GM23248 (cell line): ENCODE measurements at regions not wholly inside any gene's neighbourhood (a gene's known extent, or its start where the extent isn't known, plus 50 kb on each side); places are given as distances from the start of the nearest gene placed in this dataset.
A peak's percentile ranks its signal among the peaks of the same experiment; 100 is the strongest.

Experiments used
- DNase-seq: peaks from one replicate; pipeline ENCODE4 v3.0.0-alpha.2; 2015
- H2AFZ ChIP-seq: fragments of 200-600 bp; sonication (generic); 2 replicates; pipeline ENCODE4 v1.6.1; 2016; ENCODE audit warnings: antibody characterized with exemption
- H3F3A ChIP-seq: fragments of 200-600 bp; sonication (generic); 2 replicates; pipeline ENCODE4 v1.6.1; 2016; ENCODE audit warnings: mild to moderate bottlenecking, antibody characterized with exemption, mixed run types; ENCODE audit not compliant: insufficient read depth
- H3K27ac ChIP-seq: fragments of 200-600 bp; sonication (generic); 2 replicates; pipeline ENCODE4 v1.5.1; 2016; ENCODE audit warnings: mild to moderate bottlenecking
- H3K27me3 ChIP-seq: fragments of 200-600 bp; sonication (generic); replicated peaks from 2 replicates; pipeline ENCODE4 v1.6.1; 2016; ENCODE audit warnings: mild to moderate bottlenecking; ENCODE audit not compliant: insufficient read depth
- H3K36me3 ChIP-seq: fragments of 200-600 bp; sonication (generic); 2 replicates; pipeline ENCODE4 v1.6.1; 2016; ENCODE audit warnings: low read depth, mild to moderate bottlenecking
- H3K4me1 ChIP-seq: fragments of 200-600 bp; sonication (generic); 2 replicates; pipeline ENCODE4 v1.6.1; 2016; ENCODE audit warnings: mild to moderate bottlenecking; ENCODE audit not compliant: insufficient read depth
- H3K4me2 ChIP-seq: fragments of 200-600 bp; sonication (generic); one replicate; pipeline ENCODE4 v1.6.1; 2016; ENCODE audit warnings: mild to moderate bottlenecking; ENCODE audit not compliant: unreplicated experiment
- H3K4me3 ChIP-seq: fragments of 200-600 bp; sonication (generic); 2 replicates; pipeline ENCODE4 v1.5.1; 2016; ENCODE audit warnings: mild to moderate bottlenecking
- H3K79me2 ChIP-seq: fragments of 200-600 bp; sonication (generic); 2 replicates; pipeline ENCODE4 v1.6.1; 2016; ENCODE audit warnings: mild to moderate bottlenecking; ENCODE audit not compliant: insufficient read depth
- H3K9ac ChIP-seq: fragments of 200-600 bp; sonication (generic); 2 replicates; pipeline ENCODE4 v1.6.1; 2016; ENCODE audit warnings: mild to moderate bottlenecking
- H3K9me2 ChIP-seq: fragments of 200-600 bp; sonication (generic); 2 replicates; pipeline ENCODE4 v1.6.1; 2016; ENCODE audit warnings: mixed run types, mild to moderate bottlenecking, moderate library complexity; ENCODE audit not compliant: insufficient read depth
- H3K9me3 ChIP-seq: fragments of 200-600 bp; sonication (generic); one replicate; pipeline ENCODE4 v1.6.1; 2017; ENCODE audit warnings: low read depth
- H4K20me1 ChIP-seq: fragments of 200-600 bp; sonication (generic); 2 replicates; pipeline ENCODE4 v1.6.0; 2016; ENCODE audit not compliant: insufficient read depth
- EZH2 ChIP-seq: fragments of 200-600 bp; sonication (generic); IDR thresholded peaks from 2 replicates; pipeline ENCODE4 v1.6.1; 2018; ENCODE audit warnings: antibody characterized with exemption, mild to moderate bottlenecking; ENCODE audit not compliant: insufficient read depth, poor library complexity, severe bottlenecking
- EZH2phosphoT487 ChIP-seq: fragments of 200-600 bp; sonication (generic); IDR thresholded peaks from 2 replicates; pipeline ENCODE4 v1.6.1; 2018; ENCODE audit warnings: antibody characterized with exemption, moderate library complexity, mild to moderate bottlenecking, low read depth; ENCODE audit not compliant: insufficient read depth
- WGBS, 2 experiments: methylation state at CpG; one replicate each; pipeline ENCODE4 v1.1.6; 2015 to 2017; ENCODE audit warnings: low lambda C conversion rate in 2 of 2, low coverage in 1 of 2; ENCODE audit errors: missing lambda C conversion rate in 2 of 2; 5-methylcytosine and 5-hydroxymethylcytosine counted together
- in situ Hi-C: fragments of 300-500 bp; cut with MboI; formaldehyde crosslinking; loops from 2 replicates; pipeline ENCODE4 v1.15.0; 2020

DNA sequence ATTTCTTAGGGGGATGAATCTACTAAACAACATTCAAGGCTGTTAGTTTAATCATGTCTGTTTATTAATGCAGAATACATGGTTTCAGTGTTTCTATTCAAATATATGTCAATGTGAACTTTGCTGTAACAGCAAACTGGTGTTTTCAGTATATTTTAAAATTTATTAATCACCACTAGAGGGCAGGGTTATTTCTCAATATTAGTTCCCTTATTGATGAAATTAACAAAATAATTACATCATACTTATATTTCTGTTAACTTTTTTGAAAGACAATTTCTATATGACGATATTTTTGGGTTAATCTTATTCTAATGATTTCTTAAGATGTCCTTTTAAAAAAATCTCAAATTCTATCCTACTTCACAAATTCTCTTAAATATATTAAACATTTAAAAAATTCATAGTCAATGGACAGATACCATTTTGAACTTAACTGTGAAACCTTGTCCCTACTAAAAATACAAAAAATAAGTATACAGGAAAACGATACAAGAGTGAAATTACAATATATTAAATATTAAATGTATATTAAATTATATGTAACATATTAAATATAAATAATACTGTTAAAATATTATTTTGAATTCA lies 1034.1 kb upstream of the PRMT6 start:
- no peaks in the 10 kb centered on the region for H3K4me1 ChIP-seq
- in situ Hi-C loops = no loop called here
- H3K27me3 ChIP-seq = no peaks in the 10 kb centered on the region
- H4K20me1 ChIP-seq = no peaks in the 10 kb centered on the region
- H3K27ac ChIP-seq = no peak overlapping the region
- no peaks in the 10 kb centered on the region for H3F3A ChIP-seq
- H3K4me3 ChIP-seq = no peak overlapping the region
- no peaks in the 10 kb centered on the region for H3K79me2 ChIP-seq
- H3K4me2 ChIP-seq = no peak overlapping the region
- H3K9me2 ChIP-seq = no peaks in the 10 kb centered on the region
- DNase-seq = peak; percentile 26
- no peaks in the 10 kb centered on the region for H3K36me3 ChIP-seq
- H2AFZ ChIP-seq = no peak overlapping the region; the same call in 1 of the 2 replicates
- no peaks in the 10 kb centered on the region for H3K9me3 ChIP-seq
- TF ChIP-seq EZH2 (no peak), EZH2phosphoT487 (no peak)
- H3K9ac ChIP-seq = no peak overlapping the region
- WGBS, 2 experiments = 1 to 2% methylated on average over 2 of the region's 2 CpGs

DNA sequence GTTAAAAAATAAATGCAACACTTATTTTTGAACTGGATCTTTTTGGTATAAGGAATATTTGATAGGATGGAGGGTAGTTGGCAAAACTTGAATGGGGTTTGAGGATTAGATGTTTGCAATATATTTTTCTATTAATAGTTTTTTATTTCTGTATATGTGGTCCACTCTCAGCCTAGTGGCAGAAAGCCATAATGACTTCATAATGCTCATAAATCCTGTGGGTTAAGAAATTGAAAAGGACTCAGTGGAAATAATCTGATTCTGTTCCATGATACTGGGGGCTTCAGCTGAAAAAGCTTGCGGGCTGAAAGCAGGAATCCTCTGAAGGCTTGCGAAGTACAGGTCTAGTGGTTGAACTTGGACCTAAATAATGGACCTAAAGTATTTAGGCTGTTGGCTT lies 1028.6 kb upstream of the PRMT6 start:
- DNase-seq = no peak
- H3K9ac ChIP-seq = no peak overlapping the region
- no peaks in the 10 kb centered on the region for H3F3A ChIP-seq
- no peaks in the 10 kb centered on the region for H3K27me3 ChIP-seq
- no peak overlapping the region for H3K4me3 ChIP-seq
- no peak overlapping the region for H2AFZ ChIP-seq
- H3K27ac ChIP-seq = no peak overlapping the region
- H3K9me2 ChIP-seq = no peaks in the 10 kb centered on the region
- H3K79me2 ChIP-seq = no peaks in the 10 kb centered on the region
- in situ Hi-C loops = no loop called here
- no peaks in the 10 kb centered on the region for H4K20me1 ChIP-seq
- no peak overlapping the region for H3K4me2 ChIP-seq
- WGBS, 2 experiments = 40 to 55% methylated on average over 2 of the region's 2 CpGs
- TF ChIP-seq EZH2phosphoT487 = no peak
- TF ChIP-seq EZH2 = no peak
- no peaks in the 10 kb centered on the region for H3K4me1 ChIP-seq
- H3K9me3 ChIP-seq = no peaks in the 10 kb centered on the region
- H3K36me3 ChIP-seq = no peaks in the 10 kb centered on the region

DNA sequence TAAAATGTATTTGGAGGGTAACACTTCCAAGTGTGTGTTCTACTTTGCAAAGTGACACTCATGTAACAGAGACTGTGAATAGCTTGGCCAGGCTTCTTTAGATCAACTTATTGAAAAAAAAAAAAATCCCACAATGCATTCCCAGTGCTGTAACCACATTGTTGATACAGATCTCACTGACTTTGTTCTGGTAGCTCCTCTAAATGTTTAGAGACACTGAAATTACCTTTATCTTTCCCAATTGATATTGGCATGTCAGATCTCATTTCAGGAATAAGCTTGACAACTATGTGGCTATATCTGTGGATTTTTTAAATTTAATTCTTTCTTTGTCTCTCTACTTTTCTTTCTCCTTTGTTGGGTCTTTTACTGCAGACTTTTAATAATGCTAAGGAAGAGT lies 1018.9 kb upstream of the PRMT6 start:
- H3K27ac ChIP-seq = no peak overlapping the region
- no peaks in the 10 kb centered on the region for H3K9me2 ChIP-seq
- no peaks in the 10 kb centered on the region for H3K4me1 ChIP-seq
- no peak for TF ChIP-seq EZH2
- no peak for TF ChIP-seq EZH2phosphoT487
- no peaks in the 10 kb centered on the region for H3K9me3 ChIP-seq
- no peaks in the 10 kb centered on the region for H4K20me1 ChIP-seq
- in situ Hi-C loops = no loop called here
- no peak overlapping the region for H2AFZ ChIP-seq
- no peaks in the 10 kb centered on the region for H3K79me2 ChIP-seq
- no peak overlapping the region for H3K4me2 ChIP-seq
- no peaks in the 10 kb centered on the region for H3K27me3 ChIP-seq
- no peak for DNase-seq
- H3K4me3 ChIP-seq = no peak overlapping the region
- H3F3A ChIP-seq = no peaks in the 10 kb centered on the region
- H3K36me3 ChIP-seq = no peaks in the 10 kb centered on the region
- H3K9ac ChIP-seq = no peak overlapping the region

DNA sequence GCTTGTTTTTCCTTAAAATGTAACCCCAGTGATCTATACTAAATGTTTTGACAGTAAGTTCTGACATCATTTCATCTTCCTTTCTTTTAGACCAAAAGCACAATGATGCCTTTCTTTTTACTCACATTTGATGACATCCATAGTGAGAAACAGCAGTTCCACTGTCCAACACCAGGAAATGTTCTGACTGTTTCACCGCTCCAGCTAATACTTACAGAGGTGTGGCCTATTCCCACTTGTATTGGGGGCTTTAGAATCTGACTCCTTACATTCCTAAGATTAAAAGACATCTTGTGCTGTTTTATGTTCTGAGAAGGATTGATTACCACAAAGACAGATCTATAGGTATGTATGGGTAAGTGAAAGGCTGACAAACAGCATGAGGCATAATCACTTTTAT lies 1018.2 kb upstream of the PRMT6 start:
- H3K79me2 ChIP-seq = no peaks in the 10 kb centered on the region
- H3K9me2 ChIP-seq = no peaks in the 10 kb centered on the region
- no peaks in the 10 kb centered on the region for H3K36me3 ChIP-seq
- no peaks in the 10 kb centered on the region for H3K4me1 ChIP-seq
- 44 to 47% methylated on average over 1 of the region's 1 CpG for WGBS, 2 experiments
- H3K9ac ChIP-seq = no peak overlapping the region
- H3K9me3 ChIP-seq = no peaks in the 10 kb centered on the region
- TF ChIP-seq EZH2phosphoT487 = no peak
- no peak for TF ChIP-seq EZH2
- DNase-seq = no peak
- H3F3A ChIP-seq = no peaks in the 10 kb centered on the region
- no peaks in the 10 kb centered on the region for H4K20me1 ChIP-seq
- H2AFZ ChIP-seq = no peak overlapping the region
- H3K4me2 ChIP-seq = no peak overlapping the region
- H3K27ac ChIP-seq = no peak overlapping the region
- no peaks in the 10 kb centered on the region for H3K27me3 ChIP-seq
- in situ Hi-C loops = no loop called here
- no peak overlapping the region for H3K4me3 ChIP-seq

DNA sequence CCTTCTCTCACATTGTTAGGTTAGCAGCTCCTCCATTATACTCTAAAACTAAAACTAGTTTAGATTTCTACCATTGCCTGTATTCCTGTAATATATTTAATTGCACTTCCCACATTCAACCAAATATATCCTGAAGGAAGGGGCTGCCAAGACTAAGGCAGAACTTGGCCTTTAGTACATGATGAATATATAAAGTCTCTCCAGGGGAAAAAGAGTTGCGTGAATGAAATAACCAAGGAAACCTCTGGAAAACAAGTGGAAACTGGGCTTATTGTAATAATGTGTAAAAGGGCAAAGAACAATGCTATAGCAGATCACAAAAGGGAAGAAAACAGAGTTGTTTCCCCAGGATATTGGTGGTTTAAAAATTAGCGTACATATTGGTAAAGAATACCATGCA lies 1012.5 kb upstream of the PRMT6 start:
- H3K9me2 ChIP-seq = no peaks in the 10 kb centered on the region
- H3K4me1 ChIP-seq = no peaks in the 10 kb centered on the region
- in situ Hi-C loops = no loop called here
- H3K27me3 ChIP-seq = no peaks in the 10 kb centered on the region
- no peak overlapping the region for H3K4me3 ChIP-seq
- no peaks in the 10 kb centered on the region for H3K9me3 ChIP-seq
- H4K20me1 ChIP-seq = no peaks in the 10 kb centered on the region
- 63 to 70% methylated on average over 2 of the region's 2 CpGs for WGBS, 2 experiments
- H3K9ac ChIP-seq = no peak overlapping the region
- H3K36me3 ChIP-seq = no peaks in the 10 kb centered on the region
- H3K79me2 ChIP-seq = no peaks in the 10 kb centered on the region
- TF ChIP-seq EZH2phosphoT487 (no peak), EZH2 (no peak)
- DNase-seq = no peak
- H3K27ac ChIP-seq = no peak overlapping the region
- H3F3A ChIP-seq = no peaks in the 10 kb centered on the region
- H2AFZ ChIP-seq = no peak overlapping the region
- H3K4me2 ChIP-seq = no peak overlapping the region
